Superior temporal gyrus (tissue), 1 donor: ENCODE measurements at regions not wholly inside any gene's neighbourhood (a gene's known extent, or its start where the extent isn't known, plus 50 kb on each side); places are given as distances from the start of the nearest gene placed in this dataset.
"Not testable (repeated sequence)": the region's sequence is repeated elsewhere in the genome, so short reads cannot be mapped to it uniquely, and the experiment has no call there.

Source experiments
- DNase-seq: peaks from one replicate; pipeline ENCODE4 v3.0.0-alpha.2; 2016; ENCODE audit errors: extremely low spot score

- no peak for DNase-seq
Measured at GRCh38 chr13:78540058-78540457, 63.3 kb downstream of the POU4F1 start.

- DNase-seq = not testable (repeated sequence)
Measured at GRCh38 chr13:78526044-78526443, 77.3 kb downstream of the POU4F1 start.

GRCh38 chr13:78524936-78525335 lies 78.4 kb downstream of the POU4F1 start:
- DNase-seq = no peak

- no peak for DNase-seq
Measured at GRCh38 chr13:78521091-78521490, 82.3 kb downstream of the POU4F1 start.

- DNase-seq = no peak
Measured at GRCh38 chr13:78520425-78520824, 82.9 kb downstream of the POU4F1 start.

- DNase-seq = not testable (repeated sequence)
Measured at GRCh38 chr13:78518482-78518881, 84.9 kb downstream of the POU4F1 start.

GRCh38 chr13:78499802-78500201 lies 103.5 kb downstream of the POU4F1 start:
- DNase-seq = no peak

GRCh38 chr13:78497702-78498355 lies 105.5 kb downstream of the POU4F1 start:
- no peak for DNase-seq

- DNase-seq = no peak
Measured at GRCh38 chr13:78491978-78492377, 111.4 kb downstream of the POU4F1 start.

GRCh38 chr13:78490225-78490624 lies 113.1 kb downstream of the POU4F1 start:
- not testable (repeated sequence) for DNase-seq

GRCh38 chr13:78487707-78488106 lies 115.6 kb downstream of the POU4F1 start:
- DNase-seq = no peak

- DNase-seq = no peak
Measured at GRCh38 chr13:78485803-78486202, 117.5 kb downstream of the POU4F1 start.

GRCh38 chr13:78478183-78478582 lies 125.2 kb downstream of the POU4F1 start:
- DNase-seq = no peak

GRCh38 chr13:78476910-78477309 lies 126.4 kb downstream of the POU4F1 start:
- no peak for DNase-seq

GRCh38 chr13:78468621-78469020 lies 134.7 kb downstream of the POU4F1 start:
- DNase-seq = no peak

- no peak for DNase-seq
Measured at GRCh38 chr13:78465250-78465649, 138.1 kb downstream of the POU4F1 start.

GRCh38 chr13:78460176-78460575 lies 143.2 kb downstream of the POU4F1 start:
- no peak for DNase-seq

GRCh38 chr13:78443839-78444238 lies 159.5 kb downstream of the POU4F1 start:
- no peak for DNase-seq

- DNase-seq = no peak
Measured at GRCh38 chr13:78437781-78438180, 165.6 kb downstream of the POU4F1 start.

GRCh38 chr13:78436311-78436710 lies 167.0 kb downstream of the POU4F1 start:
- no peak for DNase-seq

- no peak for DNase-seq
Measured at GRCh38 chr13:78431328-78431727, 172.0 kb downstream of the POU4F1 start.

- no peak for DNase-seq
Measured at GRCh38 chr13:78430811-78431210, 172.5 kb downstream of the POU4F1 start.

GRCh38 chr13:78430166-78430791 lies 173.1 kb downstream of the POU4F1 start:
- DNase-seq = no peak

GRCh38 chr13:78428646-78429045 lies 174.7 kb downstream of the POU4F1 start:
- no peak for DNase-seq
